ENCODE measurements at regions not wholly inside any gene's neighbourhood (a gene's known extent, or its start where the extent isn't known, plus 50 kb on each side); places are given as distances from the start of the nearest gene placed in this dataset.

- ATAC-seq (no peak), DNase-seq (no peak)
- Histone ChIP-seq H3K27ac (no peak overlapping the region), H3K4me1 (no peaks in the 10 kb centered on the region), H3K27me3 (no peaks in the 10 kb centered on the region), H3K4me3 (no peak overlapping the region), H3K36me3 (replicated peaks in 1 of 2; ENCODE audit: insufficient read depth in 1 of 2, low read depth in 2 of 2) (no peaks in the 10 kb centered on the region), H3K9me3 (no peaks in the 10 kb centered on the region)
- no peak for TF ChIP-seq CTCF (IDR thresholded peaks at IDR 0.05)
- TF ChIP-seq POLR2A (IDR thresholded peaks at IDR 0.05): no peak
- intact Hi-C loops (cut with DNase I): loop anchor here (10.0 kb wide), 1 partner anchor 1276 kb away; no protein-coding TSS in a partner anchor
- WGBS, 2 donors: 52 to 56% methylated on average over 1 of the region's 1 CpG
Observed at GRCh38 chr6:14218519-14218800, 100.9 kb downstream of the CD83 start.

DNA sequence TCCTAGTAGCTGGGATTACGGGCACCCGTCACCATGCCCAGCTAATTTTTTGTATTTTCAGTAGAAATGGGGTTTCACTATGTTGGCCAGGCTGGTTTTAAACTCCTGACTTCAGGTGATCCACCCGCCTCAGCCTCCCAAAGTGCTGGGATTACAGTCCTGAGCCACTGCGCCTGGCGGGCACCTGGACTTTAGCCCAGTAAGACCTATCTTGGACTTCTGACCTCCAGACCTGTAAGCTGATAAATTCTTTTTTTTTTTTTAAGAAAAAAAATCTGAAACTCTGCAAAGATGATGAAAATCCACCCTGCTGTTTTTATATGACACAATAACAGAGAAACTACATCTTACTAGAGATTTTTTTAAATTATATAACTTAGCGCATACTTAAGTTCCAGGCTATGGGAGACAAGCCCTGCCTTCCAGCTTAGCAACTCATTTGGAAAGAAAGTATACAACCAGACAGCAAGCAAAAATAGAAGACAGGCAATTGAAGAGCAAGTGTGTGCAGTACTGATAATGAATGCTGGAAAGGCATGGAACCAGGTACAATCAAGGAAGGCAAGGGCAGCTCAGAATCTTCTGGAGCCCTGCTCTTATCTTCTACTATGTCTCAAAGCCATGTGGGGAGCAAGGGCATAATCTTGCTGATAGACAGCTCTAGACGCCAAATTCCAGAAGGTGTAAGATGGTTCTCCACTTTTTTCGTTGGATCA is 104.2 kb downstream of the CD83 start:
- no peak overlapping the region for H3K27ac ChIP-seq
- 78 to 79% methylated on average over 8 of the region's 8 CpGs for WGBS, 2 donors
- ATAC-seq (no peak), DNase-seq (no peak)
- no peaks in the 10 kb centered on the region for H3K9me3 ChIP-seq
- H3K4me3 ChIP-seq: no peak overlapping the region
- no peaks in the 10 kb centered on the region for H3K36me3 ChIP-seq (replicated peaks in 1 of 2; ENCODE audit: insufficient read depth in 1 of 2, low read depth in 2 of 2)
- intact Hi-C loops (cut with DNase I): no loop called here
- no peaks in the 10 kb centered on the region for H3K27me3 ChIP-seq
- TF ChIP-seq CTCF (IDR thresholded peaks at IDR 0.05) (no peak), POLR2A (IDR thresholded peaks at IDR 0.05) (no peak)
- H3K4me1 ChIP-seq: no peaks in the 10 kb centered on the region

- Histone ChIP-seq H3K27me3 (no peaks in the 10 kb centered on the region), H3K4me1 (no peaks in the 10 kb centered on the region), H3K4me3 (no peak overlapping the region), H3K9me3 (no peaks in the 10 kb centered on the region), H3K36me3 (replicated peaks in 1 of 2; ENCODE audit: insufficient read depth in 1 of 2, low read depth in 2 of 2) (no peaks in the 10 kb centered on the region), H3K27ac (no peak overlapping the region)
- ATAC-seq (no peak), DNase-seq (no peak)
- 89 to 93% methylated on average over 8 of the region's 8 CpGs for WGBS, 2 donors
- intact Hi-C loops (cut with DNase I): no loop called here
- TF ChIP-seq CTCF (IDR thresholded peaks at IDR 0.05) (no peak), POLR2A (IDR thresholded peaks at IDR 0.05) (no peak)
Observed at GRCh38 chr6:14222956-14223355, 105.4 kb downstream of the CD83 start.

DNA sequence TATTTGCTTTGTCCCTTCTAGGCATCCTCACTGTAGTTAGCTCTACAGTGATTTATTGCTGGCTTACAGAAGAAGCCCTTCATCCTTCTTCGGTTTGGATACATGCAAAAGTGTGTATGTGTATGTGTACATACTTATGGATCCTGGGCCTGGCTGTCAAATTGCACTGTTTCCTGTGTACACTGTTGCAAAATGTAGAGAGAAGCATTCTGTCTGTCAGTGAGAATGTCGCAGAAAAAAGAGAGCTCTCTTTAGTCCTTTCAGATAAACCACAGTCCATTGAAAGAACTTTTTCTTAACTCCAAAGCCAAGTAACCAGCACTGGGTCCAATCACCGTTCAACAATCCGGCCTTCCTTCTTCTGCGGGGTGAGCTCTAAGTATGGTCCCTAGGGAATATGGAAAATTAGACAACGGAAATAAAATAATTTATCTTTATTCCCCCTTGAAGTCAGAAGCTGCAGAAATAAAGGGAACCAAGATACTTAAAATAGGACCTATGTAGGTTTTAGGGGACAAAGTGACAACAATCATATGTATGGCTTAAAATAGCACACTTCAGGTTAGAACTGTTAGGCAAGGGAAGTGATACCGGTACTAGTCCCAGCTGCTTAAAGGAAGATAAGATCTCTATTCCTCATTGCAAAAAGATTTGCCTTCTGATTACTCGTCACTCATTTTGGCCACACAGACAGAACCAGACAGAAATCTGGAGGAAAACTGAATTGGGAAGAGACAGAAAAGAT is 107.0 kb downstream of the CD83 start:
- no peaks in the 10 kb centered on the region for H3K27me3 ChIP-seq
- H3K4me3 ChIP-seq: no peak overlapping the region
- no peaks in the 10 kb centered on the region for H3K4me1 ChIP-seq
- ATAC-seq: no peak
- intact Hi-C loops (cut with DNase I): no loop called here
- H3K27ac ChIP-seq: no peak overlapping the region
- H3K36me3 ChIP-seq (replicated peaks in 1 of 2; ENCODE audit: insufficient read depth in 1 of 2, low read depth in 2 of 2): no peaks in the 10 kb centered on the region
- 68 to 79% methylated on average over 8 of the region's 8 CpGs for whole genome bisulfite sequencing, 2 donors
- no peaks in the 10 kb centered on the region for H3K9me3 ChIP-seq
- no peak for DNase-seq
- TF ChIP-seq CTCF (IDR thresholded peaks at IDR 0.05): no peak

Measured in body of pancreas (tissue), 4 donors.